DND-41 (cell line): ENCODE measurements at regions not wholly inside any gene's neighbourhood (a gene's known extent, or its start where the extent isn't known, plus 50 kb on each side); places are given as distances from the start of the nearest gene placed in this dataset.

ENCODE experiments used
- CTCF ChIP-seq: IDR thresholded peaks from 2 replicates; pipeline ENCODE4 v1.5.1; 2012; ENCODE audit warnings: borderline replicate concordance, low read length, moderate library complexity, mild to moderate bottlenecking; ENCODE audit not compliant: poor library complexity, severe bottlenecking; ENCODE audit errors: extremely low read depth
- EZH2 ChIP-seq: IDR thresholded peaks from 3 replicates; pipeline ENCODE4 v1.6.1; 2012; ENCODE audit warnings: borderline replicate concordance, low read depth, mild to moderate bottlenecking, moderate library complexity, low read length, inconsistent platforms; ENCODE audit not compliant: severe bottlenecking

GRCh38 chr1:60553730-60554129 lies 480.2 kb upstream of the C1orf87 start:
- TF ChIP-seq CTCF (no peak), EZH2 (no peak)
